CMK (cell line): ENCODE measurements at regions not wholly inside any gene's neighbourhood (a gene's known extent, or its start where the extent isn't known, plus 50 kb on each side); places are given as distances from the start of the nearest gene placed in this dataset.
"Not testable (repeated sequence)": the region's sequence is repeated elsewhere in the genome, so short reads cannot be mapped to it uniquely, and the experiment has no call there.

Source experiments
- DNase-seq: peaks from one replicate; pipeline ENCODE4 v3.0.0-alpha.2; 2010; ENCODE audit warnings: low read depth

GRCh38 chr1:59178339-59179187 is 118.3 kb upstream of the FGGY start:
- DNase-seq, result no peak

GRCh38 chr1:59179673-59180072 is 117.2 kb upstream of the FGGY start:
- no peak for DNase-seq

GRCh38 chr1:59180735-59181134 is 116.2 kb upstream of the FGGY start:
- DNase-seq, result no peak

- no peak for DNase-seq
Observed at GRCh38 chr1:59183749-59184317, 113.1 kb upstream of the FGGY start.

GRCh38 chr1:59184365-59184905 is 112.5 kb upstream of the FGGY start:
- DNase-seq, result no peak

- no peak for DNase-seq
Observed at GRCh38 chr1:59185163-59185860, 111.6 kb upstream of the FGGY start.

- no peak for DNase-seq
Observed at GRCh38 chr1:59186656-59187055, 110.2 kb upstream of the FGGY start.

- no peak for DNase-seq
Observed at GRCh38 chr1:59188413-59189213, 108.3 kb upstream of the FGGY start.

- DNase-seq, result no peak
Observed at GRCh38 chr1:59193443-59194093, 103.3 kb upstream of the FGGY start.

- DNase-seq, result no peak
Observed at GRCh38 chr1:59194621-59195020, 102.3 kb upstream of the FGGY start.

GRCh38 chr1:59195151-59195550 is 101.7 kb upstream of the FGGY start:
- no peak for DNase-seq

GRCh38 chr1:59198564-59198963 is 98.3 kb upstream of the FGGY start:
- DNase-seq, result no peak

- DNase-seq, result no peak
Observed at GRCh38 chr1:59199147-59199546, 97.7 kb upstream of the FGGY start.

GRCh38 chr1:59199719-59200376 is 97.0 kb upstream of the FGGY start:
- no peak for DNase-seq

GRCh38 chr1:59201341-59201740 is 95.6 kb upstream of the FGGY start:
- no peak for DNase-seq

- no peak for DNase-seq
Observed at GRCh38 chr1:59202455-59202854, 94.4 kb upstream of the FGGY start.

GRCh38 chr1:59204001-59204400 is 92.9 kb upstream of the FGGY start:
- no peak for DNase-seq

- not testable (repeated sequence) for DNase-seq
Observed at GRCh38 chr1:59206616-59207015, 90.3 kb upstream of the FGGY start.

GRCh38 chr1:59210430-59210829 is 86.5 kb upstream of the FGGY start:
- DNase-seq, result not testable (repeated sequence)

- no peak for DNase-seq
Observed at GRCh38 chr1:59212706-59213105, 84.2 kb upstream of the FGGY start.
